ENCODE measurements at regions not wholly inside any gene's neighbourhood (a gene's known extent, or its start where the extent isn't known, plus 50 kb on each side); places are given as distances from the start of the nearest gene placed in this dataset.

DNA sequence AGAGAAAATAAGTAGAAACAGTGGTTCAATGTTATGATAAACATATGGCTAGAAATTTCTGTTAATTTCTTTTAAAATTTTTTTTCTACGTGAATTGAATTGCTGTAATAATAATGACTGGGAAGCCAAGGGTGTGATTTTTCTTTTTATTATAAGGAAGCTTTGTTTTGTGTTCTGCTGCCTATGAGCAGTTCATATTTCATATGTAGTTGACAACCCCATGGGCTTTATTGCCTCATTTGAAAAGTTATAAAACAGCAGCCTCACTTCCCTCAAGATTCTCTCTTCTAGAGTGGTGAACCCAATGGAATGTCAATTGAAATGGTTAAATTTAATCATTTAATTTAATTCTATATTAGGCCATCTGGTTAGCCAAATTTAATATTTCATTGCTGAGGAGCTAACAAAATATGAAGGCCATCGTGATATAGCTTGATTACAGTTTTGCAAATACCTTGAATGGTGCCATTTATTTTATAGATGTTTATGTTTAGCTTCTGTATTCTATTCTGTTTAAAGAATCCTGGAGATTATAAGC lies 72.6 kb upstream of the DOCK10 start (continued):
- TF ChIP-seq CBFB (CRISPR knock-in tag; IDR thresholded peaks at IDR 0.05; ENCODE audit: low read depth): no peak
- TF ChIP-seq, protein P1, sequence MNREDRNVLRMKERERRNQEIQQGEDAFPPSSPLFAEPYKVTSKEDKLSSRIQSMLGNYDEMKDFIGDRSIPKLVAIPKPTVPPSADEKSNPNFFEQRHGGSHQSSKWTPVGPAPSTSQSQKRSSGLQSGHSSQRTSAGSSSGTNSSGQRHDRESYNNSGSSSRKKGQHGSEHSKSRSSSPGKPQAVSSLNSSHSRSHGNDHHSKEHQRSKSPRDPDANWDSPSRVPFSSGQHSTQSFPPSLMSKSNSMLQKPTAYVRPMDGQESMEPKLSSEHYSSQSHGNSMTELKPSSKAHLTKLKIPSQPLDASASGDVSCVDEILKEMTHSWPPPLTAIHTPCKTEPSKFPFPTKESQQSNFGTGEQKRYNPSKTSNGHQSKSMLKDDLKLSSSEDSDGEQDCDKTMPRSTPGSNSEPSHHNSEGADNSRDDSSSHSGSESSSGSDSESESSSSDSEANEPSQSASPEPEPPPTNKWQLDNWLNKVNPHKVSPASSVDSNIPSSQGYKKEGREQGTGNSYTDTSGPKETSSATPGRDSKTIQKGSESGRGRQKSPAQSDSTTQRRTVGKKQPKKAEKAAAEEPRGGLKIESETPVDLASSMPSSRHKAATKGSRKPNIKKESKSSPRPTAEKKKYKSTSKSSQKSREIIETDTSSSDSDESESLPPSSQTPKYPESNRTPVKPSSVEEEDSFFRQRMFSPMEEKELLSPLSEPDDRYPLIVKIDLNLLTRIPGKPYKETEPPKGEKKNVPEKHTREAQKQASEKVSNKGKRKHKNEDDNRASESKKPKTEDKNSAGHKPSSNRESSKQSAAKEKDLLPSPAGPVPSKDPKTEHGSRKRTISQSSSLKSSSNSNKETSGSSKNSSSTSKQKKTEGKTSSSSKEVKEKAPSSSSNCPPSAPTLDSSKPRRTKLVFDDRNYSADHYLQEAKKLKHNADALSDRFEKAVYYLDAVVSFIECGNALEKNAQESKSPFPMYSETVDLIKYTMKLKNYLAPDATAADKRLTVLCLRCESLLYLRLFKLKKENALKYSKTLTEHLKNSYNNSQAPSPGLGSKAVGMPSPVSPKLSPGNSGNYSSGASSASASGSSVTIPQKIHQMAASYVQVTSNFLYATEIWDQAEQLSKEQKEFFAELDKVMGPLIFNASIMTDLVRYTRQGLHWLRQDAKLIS (CRISPR knock-in tag; IDR thresholded peaks at IDR 0.05; ENCODE audit: borderline replicate concordance): no peak

DNA sequence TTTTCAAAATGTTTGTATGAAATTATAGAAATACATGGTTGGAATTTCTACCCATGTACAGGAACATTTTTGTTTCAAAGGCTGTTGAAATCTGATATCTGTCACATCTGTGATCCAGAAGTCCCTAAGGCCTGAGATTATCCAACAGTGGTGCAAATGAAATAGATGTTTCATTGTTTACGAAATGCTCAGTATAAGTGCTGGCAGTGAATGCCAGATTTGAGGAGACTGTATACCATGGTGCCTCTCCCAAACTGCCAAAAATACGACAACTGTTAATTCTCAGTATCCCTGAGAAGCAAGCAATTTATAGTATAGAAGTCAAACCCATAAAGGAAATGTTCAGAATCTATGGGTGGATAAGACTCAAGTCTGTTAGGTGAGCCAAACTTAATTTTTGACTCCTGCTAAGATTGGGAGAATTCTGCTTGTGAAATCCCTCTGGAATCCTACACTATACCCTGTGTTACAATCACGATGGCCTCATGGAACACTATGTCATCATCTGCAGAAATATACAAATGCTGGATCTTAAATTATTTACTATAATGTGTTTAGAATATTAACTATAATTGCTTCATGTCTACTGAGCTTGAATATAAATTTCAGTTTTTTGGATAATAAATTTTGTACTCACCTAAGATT lies 71.2 kb upstream of the DOCK10 start:
- CTCF ChIA-PET: no interaction called here
- TF ChIP-seq, protein P1 (CRISPR knock-in tag; IDR thresholded peaks at IDR 0.05; ENCODE audit: borderline replicate concordance): no peak
- TF ChIP-seq, protein P2, sequence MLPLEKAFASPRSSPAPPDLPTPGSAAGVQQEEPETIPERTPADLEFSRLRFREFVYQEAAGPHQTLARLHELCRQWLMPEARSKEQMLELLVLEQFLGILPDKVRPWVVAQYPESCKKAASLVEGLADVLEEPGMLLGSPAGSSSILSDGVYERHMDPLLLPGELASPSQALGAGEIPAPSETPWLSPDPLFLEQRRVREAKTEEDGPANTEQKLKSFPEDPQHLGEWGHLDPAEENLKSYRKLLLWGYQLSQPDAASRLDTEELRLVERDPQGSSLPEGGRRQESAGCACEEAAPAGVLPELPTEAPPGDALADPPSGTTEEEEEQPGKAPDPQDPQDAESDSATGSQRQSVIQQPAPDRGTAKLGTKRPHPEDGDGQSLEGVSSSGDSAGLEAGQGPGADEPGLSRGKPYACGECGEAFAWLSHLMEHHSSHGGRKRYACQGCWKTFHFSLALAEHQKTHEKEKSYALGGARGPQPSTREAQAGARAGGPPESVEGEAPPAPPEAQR (CRISPR knock-in tag; IDR thresholded peaks at IDR 0.05): no peak
- no peak for TF ChIP-seq OVOL2 (CRISPR knock-in tag; IDR thresholded peaks at IDR 0.05; ENCODE audit: borderline replicate concordance)
- TF ChIP-seq, protein P3, sequence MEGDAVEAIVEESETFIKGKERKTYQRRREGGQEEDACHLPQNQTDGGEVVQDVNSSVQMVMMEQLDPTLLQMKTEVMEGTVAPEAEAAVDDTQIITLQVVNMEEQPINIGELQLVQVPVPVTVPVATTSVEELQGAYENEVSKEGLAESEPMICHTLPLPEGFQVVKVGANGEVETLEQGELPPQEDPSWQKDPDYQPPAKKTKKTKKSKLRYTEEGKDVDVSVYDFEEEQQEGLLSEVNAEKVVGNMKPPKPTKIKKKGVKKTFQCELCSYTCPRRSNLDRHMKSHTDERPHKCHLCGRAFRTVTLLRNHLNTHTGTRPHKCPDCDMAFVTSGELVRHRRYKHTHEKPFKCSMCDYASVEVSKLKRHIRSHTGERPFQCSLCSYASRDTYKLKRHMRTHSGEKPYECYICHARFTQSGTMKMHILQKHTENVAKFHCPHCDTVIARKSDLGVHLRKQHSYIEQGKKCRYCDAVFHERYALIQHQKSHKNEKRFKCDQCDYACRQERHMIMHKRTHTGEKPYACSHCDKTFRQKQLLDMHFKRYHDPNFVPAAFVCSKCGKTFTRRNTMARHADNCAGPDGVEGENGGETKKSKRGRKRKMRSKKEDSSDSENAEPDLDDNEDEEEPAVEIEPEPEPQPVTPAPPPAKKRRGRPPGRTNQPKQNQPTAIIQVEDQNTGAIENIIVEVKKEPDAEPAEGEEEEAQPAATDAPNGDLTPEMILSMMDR (IDR thresholded peaks at IDR 0.05): no peak
- TF ChIP-seq TCF7 (CRISPR knock-in tag; IDR thresholded peaks at IDR 0.05; ENCODE audit: low read depth): no peak
- TF ChIP-seq ZNF219 (CRISPR knock-in tag; IDR thresholded peaks at IDR 0.05; ENCODE audit: borderline replicate concordance): no peak
- TF ChIP-seq NFYB (CRISPR knock-in tag; conservative IDR thresholded peaks at IDR 0.05; ENCODE audit: low read depth): no peak
- no peak for TF ChIP-seq TEAD1 (CRISPR knock-in tag; IDR thresholded peaks at IDR 0.05)
- no peak for TF ChIP-seq TEAD4 (CRISPR knock-in tag; IDR thresholded peaks at IDR 0.05)
- no peak for TF ChIP-seq MYBL2 (CRISPR knock-in tag; IDR thresholded peaks at IDR 0.05)
- TF ChIP-seq ZNF263 (CRISPR knock-in tag; IDR thresholded peaks at IDR 0.05; ENCODE audit: low read depth): no peak
- TF ChIP-seq GTF2I (CRISPR knock-in tag; conservative IDR thresholded peaks at IDR 0.05): no peak
- TF ChIP-seq, protein P4, sequence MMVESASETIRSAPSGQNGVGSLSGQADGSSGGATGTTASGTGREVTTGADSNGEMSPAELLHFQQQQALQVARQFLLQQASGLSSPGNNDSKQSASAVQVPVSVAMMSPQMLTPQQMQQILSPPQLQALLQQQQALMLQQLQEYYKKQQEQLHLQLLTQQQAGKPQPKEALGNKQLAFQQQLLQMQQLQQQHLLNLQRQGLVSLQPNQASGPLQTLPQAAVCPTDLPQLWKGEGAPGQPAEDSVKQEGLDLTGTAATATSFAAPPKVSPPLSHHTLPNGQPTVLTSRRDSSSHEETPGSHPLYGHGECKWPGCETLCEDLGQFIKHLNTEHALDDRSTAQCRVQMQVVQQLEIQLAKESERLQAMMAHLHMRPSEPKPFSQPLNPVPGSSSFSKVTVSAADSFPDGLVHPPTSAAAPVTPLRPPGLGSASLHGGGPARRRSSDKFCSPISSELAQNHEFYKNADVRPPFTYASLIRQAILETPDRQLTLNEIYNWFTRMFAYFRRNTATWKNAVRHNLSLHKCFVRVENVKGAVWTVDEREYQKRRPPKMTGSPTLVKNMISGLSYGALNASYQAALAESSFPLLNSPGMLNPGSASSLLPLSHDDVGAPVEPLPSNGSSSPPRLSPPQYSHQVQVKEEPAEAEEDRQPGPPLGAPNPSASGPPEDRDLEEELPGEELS (CRISPR knock-in tag; IDR thresholded peaks at IDR 0.05): no peak
- TF ChIP-seq, protein P5, sequence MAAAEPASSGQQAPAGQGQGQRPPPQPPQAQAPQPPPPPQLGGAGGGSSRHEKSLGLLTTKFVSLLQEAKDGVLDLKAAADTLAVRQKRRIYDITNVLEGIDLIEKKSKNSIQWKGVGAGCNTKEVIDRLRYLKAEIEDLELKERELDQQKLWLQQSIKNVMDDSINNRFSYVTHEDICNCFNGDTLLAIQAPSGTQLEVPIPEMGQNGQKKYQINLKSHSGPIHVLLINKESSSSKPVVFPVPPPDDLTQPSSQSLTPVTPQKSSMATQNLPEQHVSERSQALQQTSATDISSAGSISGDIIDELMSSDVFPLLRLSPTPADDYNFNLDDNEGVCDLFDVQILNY (CRISPR knock-in tag; IDR thresholded peaks at IDR 0.05): no peak
- no peak for TF ChIP-seq PRRX2 (CRISPR knock-in tag; IDR thresholded peaks at IDR 0.05)
- TF ChIP-seq, protein P6, sequence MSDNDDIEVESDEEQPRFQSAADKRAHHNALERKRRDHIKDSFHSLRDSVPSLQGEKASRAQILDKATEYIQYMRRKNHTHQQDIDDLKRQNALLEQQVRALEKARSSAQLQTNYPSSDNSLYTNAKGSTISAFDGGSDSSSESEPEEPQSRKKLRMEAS (CRISPR knock-in tag; IDR thresholded peaks at IDR 0.05): no peak
- TF ChIP-seq NFE2L1 (CRISPR knock-in tag; IDR thresholded peaks at IDR 0.05): no peak
- TF ChIP-seq TP53 (CRISPR knock-in tag; IDR thresholded peaks at IDR 0.05): no peak
- TF ChIP-seq FOXK1 (CRISPR knock-in tag; IDR thresholded peaks at IDR 0.05): no peak

More for the DNA sequence above, 71.2 kb upstream of the DOCK10 start:
- ATAC-seq (no peak), DNase-seq (ENCODE audit: low spot score) (no peak)
- H3K27ac Mint-ChIP-seq: no peak overlapping the region
- H3K4me3 Mint-ChIP-seq: no peak overlapping the region
- no peaks in the 10 kb centered on the region for H3K36me3 Mint-ChIP-seq
- H3K4me1 Mint-ChIP-seq: no peaks in the 10 kb centered on the region
- no peaks in the 10 kb centered on the region for H3K9me3 Mint-ChIP-seq
- POLR2A ChIA-PET: no interaction called here
- H3K27me3 Mint-ChIP-seq (ENCODE audit: low read depth): no peaks in the 10 kb centered on the region

Data from WTC11 (cell line).